Panc1 (cell line): ENCODE measurements at regions not wholly inside any gene's neighbourhood (a gene's known extent, or its start where the extent isn't known, plus 50 kb on each side); places are given as distances from the start of the nearest gene placed in this dataset.

Experiments
- POLR2AphosphoS5 ChIP-seq: IDR thresholded peaks from 2 replicates; pipeline ENCODE4 v1.6.1; 2012; ENCODE audit warnings: mild to moderate bottlenecking, low read depth, low read length, moderate library complexity
- TCF7L2 ChIP-seq: IDR thresholded peaks from 2 replicates; pipeline ENCODE4 v1.6.1; 2011; ENCODE audit warnings: mild to moderate bottlenecking, low read depth, low read length, inconsistent platforms
- TF ChIP-seq, protein P1 (sequence below): fragments of 450-650 bp; IDR thresholded peaks from 2 replicates; pipeline ENCODE4 v1.5.1; 2017; ENCODE audit warnings: mild to moderate bottlenecking

GRCh38 chr2:192813341-192813740 is 618.6 kb upstream of the TMEFF2 start:
- TF ChIP-seq POLR2AphosphoS5: no peak
- TF ChIP-seq, protein P1, sequence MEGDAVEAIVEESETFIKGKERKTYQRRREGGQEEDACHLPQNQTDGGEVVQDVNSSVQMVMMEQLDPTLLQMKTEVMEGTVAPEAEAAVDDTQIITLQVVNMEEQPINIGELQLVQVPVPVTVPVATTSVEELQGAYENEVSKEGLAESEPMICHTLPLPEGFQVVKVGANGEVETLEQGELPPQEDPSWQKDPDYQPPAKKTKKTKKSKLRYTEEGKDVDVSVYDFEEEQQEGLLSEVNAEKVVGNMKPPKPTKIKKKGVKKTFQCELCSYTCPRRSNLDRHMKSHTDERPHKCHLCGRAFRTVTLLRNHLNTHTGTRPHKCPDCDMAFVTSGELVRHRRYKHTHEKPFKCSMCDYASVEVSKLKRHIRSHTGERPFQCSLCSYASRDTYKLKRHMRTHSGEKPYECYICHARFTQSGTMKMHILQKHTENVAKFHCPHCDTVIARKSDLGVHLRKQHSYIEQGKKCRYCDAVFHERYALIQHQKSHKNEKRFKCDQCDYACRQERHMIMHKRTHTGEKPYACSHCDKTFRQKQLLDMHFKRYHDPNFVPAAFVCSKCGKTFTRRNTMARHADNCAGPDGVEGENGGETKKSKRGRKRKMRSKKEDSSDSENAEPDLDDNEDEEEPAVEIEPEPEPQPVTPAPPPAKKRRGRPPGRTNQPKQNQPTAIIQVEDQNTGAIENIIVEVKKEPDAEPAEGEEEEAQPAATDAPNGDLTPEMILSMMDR: no peak
- no peak for TF ChIP-seq TCF7L2
